OCI-M1 (cell line): ENCODE measurements at regions not wholly inside any gene's neighbourhood (a gene's known extent, or its start where the extent isn't known, plus 50 kb on each side); places are given as distances from the start of the nearest gene placed in this dataset.

Experiments used
- DNase-seq: peaks from one replicate; lab custom pipeline; 2025; lab: John Stamatoyannopoulos, UW

DNA sequence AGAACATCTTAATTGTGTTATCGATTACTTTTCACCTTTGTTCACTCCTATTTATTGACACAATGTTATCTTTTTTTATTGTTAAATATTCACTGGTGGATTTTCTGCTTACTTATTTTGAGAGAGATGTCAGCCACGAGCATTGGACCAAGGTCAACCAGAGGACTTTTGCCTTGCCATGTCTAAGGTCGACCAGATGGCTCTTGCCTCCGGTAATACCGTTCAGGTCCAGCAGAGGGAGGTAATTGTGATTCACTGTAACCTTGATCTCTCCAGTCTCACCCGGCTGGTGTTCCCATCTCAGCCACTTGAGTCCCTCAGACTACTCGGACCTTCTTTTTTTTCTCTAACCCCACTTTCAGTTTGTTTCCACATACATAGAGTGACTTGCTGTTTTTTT lies 1438.1 kb downstream of the UQCRFS1 start:
- DNase-seq: peak; percentile 44

DNA sequence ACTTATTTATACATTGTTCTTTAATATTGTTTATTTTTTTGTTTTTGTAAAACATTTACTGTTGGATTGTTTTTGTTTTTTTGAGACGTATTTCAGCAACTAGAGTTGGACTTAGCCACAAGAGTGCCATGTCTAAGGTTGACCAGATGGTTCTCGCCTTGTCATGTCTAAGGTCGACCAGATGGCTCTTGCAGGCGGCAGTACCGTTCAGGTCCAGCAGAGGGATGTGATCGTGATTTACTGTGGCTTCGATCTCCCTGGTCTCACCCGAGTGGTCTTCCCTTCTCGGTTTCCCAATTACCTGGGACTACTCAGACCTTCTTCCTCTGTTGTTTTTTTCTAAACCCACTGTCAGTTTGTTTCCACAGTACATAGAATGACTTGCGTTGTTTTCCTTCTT lies 1438.6 kb downstream of the UQCRFS1 start:
- DNase-seq: peak; percentile 18

DNA sequence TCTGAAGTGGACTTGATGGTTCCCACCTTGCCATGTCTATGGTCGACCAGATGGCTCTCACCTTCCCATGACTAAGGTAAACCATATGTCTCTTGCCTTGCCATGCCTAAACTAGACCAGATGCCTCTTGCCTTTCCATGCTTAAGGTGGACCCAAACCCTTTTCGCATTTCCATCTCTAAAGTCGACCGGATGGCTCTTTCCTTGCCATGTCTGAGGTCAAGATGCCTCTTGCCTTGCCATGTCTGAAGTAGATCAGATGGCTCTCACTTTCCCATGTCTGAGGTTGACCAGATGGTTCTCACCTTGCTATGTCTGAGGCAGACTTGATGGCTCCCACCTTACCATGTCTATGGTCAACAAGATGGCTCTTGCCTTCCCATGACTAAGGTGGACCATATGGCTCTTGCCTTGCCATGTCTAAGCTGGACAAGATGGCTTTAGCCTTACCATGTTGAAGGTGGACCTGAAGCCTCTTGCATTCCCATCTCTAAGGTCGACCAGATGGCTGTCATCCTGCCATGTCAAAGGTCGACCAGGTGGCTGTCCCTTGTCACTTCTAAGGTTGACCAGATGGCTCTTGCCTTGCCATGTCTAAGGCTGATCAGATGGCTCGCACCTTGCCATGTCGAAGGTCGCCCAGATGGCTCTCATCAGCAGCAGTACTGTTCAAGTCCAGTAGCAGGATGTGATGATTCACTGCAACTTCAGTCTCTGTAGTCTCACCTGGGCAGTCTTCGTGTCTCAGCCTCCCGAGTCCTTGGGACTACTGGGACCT lies 1439.4 kb downstream of the UQCRFS1 start:
- DNase-seq: no peak

DNA sequence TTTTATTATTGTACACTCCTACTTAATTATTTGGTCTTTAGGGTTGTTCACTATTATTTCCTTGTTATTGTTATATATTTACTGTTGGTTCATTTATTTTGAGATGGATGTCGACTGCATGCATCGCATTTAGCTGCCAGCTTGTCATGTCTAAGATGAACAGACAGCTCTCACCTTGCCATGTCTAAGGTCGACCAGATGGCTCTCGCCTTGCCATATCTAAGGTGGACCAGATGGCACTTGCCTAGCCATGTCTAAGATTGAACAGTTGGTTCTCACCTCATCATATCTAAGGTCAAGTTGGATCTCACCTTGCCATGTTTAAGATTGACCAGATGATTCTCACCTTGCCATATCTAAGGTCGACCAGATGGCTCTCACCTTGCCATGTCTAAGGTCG lies 1440.9 kb downstream of the UQCRFS1 start:
- no peak for DNase-seq

DNA sequence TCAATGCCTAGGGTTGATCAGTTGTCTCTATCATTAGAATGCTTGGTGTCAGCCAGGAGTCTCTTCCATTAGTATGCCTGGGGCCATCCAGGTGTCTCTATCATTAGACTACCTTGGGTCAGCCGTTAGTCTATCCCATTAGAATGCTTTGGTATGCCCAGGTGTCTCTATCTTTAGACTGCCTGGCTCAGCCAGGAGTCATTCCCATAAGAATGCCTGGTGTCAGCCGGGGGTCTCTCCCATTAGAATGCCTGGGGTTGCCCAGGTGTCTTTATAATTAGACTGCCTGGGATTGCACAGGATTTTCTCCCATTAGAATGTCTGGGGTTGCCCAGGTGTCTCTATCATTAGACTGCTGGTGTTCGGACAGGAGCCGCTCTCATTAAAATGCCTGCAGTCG lies 1442.9 kb downstream of the UQCRFS1 start:
- no peak for DNase-seq

DNA sequence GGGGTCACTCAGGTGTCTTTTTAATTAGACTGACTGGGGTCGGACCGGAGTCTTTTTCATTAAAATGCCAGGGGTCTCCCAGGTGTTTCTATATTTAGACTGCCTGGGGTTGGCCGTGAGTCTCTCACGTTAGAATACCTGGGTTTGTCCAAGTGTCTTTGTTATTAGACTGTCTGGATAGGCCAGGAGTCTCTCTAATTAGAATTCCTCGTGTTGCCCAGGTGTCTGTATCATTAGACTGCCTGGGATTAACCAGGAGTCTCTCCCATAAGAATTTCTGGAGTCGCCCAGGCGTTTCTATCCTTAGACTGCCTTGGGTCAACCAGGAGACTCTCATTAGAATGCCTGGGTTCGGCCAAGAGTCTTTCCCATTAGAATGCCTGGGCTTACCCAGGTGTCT lies 1445.7 kb downstream of the UQCRFS1 start:
- DNase-seq: no peak

DNA sequence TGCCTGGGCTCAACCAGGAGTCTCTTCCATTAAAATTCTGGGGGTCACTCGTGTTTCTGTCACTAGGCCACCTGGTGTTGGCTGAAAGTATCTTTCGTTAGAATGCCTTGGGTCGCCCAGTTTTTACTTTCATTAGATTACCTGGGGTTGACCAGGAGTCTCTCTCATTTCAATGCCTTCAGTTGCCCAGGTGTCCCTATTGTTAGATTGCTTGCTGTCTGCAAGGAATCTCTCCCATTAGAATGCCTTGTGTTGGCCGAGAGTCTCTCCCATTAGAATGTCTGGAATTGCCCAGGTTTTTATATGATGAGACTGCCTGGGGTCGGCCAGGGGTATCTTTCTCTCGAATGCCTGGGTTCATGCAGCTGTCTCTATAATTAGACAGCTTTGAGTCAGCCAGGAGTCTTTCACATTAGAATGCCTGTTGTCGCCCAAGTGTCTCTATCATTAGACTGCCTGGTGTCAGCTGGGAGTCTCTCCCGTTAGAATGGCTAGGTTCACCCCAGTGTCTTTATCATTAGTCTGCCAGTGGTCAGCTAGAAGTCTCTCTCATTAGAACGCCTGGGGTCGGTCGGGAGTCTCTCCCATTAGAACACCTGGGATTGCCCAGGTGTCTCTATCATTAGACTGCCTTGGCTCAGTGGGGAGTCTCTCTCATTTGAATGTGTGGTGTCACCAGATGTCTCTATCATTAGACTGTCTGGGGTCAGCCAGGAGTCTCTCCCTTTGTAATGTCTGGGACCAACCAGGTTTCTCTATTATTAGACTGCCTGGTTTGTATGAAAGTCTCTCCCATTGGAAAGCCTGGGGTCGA lies 1446.8 kb downstream of the UQCRFS1 start:
- no peak for DNase-seq

DNA sequence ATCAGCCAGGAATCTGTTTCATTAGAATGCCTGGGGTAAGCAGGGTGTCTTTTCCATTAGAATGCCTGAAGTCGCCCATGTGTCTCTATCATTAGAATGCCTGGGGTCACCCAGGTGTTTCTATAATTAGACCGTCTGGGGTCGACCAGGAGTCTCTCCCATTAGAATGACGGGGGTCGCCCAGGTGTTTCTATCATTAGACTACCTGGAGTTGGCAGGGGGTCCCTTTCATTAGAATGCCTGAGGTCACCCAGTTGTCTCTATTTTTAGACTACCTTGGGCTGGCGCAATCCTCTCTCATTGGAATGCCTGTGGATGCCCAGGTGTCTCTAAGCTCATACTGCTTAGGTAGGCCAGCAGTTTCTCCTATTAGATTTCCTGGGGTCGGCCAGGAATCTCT lies 1447.6 kb downstream of the UQCRFS1 start:
- DNase-seq: no peak

DNA sequence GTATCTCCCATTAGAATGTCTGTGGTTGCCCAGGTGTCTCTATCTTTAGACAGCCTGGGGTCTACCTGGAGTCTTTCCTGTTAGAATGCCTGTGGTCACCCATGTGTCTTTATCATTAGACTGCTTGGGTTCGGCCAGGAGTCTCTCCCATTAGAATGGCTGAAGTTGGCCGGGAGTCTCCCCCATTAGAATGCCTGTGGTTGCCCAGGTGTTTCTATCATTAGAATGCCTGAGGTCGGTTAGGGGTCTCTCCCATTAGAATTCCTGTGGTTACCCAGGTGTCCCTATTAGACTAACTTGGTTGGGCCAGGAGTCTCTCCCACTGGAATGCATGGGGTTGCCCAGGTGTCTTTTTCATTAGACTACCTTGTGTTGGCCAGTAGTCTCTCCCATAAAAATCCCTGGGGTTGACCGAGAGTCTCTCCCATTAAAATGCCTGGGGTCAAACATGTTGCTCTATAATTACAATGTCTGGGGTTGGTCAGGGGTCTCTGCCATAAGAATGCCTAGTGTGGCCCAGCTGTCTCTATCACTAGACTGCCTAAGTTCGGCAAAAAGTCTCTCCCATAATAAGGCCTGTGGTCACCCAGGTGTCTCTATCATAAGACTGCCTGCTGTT lies 1448.7 kb downstream of the UQCRFS1 start:
- no peak for DNase-seq

DNA sequence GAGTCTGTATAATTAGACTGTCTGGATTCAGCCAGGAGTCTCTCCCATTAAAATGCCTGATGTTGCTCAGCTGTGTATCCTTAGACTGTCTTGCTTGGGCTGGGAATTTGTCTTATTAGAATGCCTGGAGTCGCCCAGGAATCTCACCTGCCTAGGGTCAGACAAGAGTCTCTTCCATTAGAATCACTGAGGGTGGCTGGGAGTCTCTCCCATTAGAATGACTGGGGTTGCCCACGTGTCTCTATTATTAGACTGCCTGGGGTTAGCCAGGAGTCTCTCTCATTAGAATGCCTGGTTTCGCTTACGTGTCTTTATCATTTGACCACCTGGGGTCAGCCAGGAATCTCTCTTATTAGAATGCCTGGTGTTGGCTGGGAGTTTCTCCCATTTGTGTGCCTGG lies 1450.0 kb downstream of the UQCRFS1 start:
- DNase-seq: no peak

DNA sequence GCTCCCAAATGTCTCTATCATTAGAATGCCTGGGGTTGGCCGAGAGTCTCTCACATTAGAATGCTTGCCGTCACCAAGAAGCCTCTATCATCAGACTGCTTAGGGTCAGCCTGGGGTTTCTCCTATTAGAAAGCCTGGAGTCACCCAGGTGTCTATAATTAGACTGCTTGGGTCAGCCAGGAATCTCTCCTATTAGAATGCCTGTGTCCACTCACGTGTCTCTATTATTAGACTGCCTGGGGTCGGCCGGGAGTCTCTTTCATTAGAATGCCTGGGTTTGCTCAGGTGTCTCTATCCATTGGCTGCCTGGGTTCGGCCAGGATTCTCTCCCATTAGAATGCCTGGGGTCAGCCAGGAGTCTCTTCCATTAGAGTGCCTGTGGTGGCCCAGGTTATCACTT lies 1453.1 kb downstream of the UQCRFS1 start:
- DNase-seq: no peak

DNA sequence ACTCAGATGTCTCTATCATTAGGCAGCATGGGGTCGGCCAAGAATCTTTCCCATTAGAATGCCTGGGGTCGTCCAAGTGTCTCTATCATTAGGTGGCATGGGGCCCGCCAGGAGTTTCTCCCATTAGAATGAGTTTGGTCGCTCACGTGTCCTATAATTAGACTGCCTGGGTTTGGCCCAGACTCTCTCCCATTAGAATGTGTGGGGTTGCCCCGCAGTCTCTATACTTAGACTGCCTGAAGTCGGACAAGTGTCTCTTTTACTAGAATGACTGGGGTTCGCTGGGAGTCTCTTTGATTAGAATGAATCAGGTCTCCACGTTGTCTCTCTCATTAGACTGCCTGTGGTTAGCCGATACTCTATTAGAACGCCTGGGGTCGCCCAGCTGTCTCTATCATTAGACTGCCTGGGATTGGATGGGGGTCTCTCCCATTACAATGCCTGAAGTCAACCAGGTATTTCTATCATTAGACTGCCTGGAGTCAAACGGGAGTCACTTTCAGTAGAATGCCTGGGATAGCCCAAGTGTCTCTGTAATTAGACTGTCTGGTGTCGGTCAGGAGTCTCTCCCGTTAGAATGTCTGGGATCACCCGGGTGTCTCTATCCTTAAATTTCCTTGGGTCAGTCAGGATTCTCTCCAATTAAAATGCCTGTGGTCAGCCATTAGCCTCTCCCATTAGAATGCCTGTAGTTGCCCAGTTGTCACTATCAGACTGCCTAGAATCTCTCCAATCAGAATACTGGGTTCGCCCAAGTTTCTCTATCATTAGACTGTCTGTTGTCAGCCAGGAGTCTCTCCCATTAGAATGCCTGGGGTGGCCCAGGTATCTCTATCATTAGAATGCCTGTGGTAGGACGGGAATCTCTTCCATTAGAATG lies 1454.1 kb downstream of the UQCRFS1 start:
- DNase-seq: no peak

DNA sequence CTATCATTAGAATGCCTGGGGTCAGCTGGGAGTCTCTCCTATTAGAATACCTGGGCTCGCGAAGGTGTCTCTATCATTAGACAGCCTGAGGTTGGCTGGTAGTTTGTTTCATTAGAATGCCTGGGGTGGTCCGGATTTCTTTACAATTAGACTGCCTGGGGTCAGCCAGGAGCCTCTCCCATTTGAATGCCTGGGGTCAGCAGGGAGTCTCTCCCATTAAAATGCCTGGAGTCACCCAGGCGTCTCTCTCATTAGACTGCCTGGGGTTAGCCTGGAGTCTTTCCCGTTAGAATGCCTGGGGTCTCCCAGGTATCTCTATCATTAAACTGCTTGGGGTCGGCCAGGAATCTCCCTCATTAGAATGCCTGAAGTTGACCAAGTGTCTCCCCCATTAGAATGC lies 1458.3 kb downstream of the UQCRFS1 start:
- no peak for DNase-seq

DNA sequence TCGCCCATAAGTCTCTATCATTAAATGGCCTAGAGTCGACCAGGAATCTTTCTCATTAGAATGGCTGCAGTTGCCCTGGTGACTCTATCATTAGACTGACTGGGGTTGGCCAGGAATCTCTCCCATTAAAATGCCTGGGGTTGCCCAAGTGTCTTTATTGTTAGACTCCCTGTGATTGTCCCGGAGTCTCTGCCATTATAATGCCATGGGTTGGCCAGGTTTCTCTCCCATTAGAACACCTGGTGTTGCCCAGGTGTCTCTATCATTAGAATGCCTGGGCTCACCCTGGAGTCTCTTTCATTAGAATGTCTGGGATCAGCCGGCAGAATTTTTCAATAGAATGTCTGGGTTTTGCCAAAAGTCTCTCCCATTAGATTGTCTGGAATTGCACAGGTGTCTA lies 1459.3 kb downstream of the UQCRFS1 start:
- DNase-seq: no peak

DNA sequence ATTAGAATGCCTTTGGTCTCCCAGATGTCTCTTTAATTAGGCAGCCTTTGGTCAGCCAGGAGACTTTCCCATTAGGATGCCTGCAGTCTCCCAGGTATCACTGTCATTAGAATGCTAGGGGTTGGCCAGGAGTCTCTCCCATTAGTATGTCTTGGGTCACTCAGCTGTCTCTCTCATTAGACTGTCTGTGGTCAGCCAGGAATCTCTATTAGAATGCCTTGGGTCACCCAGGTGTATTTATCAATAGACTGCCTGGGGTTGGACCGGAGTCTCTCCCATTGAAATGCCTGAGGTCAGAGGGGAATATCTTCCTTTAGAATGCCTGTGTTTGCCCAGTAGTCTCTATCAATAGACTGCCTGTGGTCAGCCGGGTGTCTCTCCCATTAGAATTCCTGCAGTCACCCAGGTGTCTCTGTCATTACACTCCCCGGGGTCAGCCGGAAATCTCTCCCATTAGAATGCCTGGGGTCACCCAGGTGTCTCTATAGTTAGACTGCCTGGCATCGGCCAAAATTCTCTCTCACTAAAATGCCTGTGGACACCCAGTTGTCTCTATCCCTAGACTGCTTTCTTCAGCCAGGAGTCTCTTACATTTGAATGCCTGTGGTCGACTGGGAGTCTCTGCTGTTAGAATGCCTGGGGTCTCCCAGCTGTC lies 1460.3 kb downstream of the UQCRFS1 start:
- no peak for DNase-seq

DNA sequence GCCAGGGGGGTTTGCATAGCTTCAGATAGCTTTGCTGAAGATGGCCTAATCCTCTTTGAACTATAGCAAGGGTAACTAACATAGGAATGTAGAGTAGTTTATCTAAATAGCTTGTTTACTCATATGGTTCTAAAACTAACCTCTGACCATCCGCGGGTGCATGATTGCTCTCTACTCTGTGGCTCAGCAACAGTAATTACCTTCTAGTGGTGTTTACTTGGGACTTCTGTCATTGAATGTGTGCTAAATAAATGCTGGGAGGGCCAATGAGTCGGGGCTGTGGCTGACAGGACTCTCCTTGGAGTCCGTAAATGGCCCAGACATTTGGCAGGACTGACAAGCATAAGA lies 1461.9 kb downstream of the UQCRFS1 start:
- DNase-seq: no peak

DNA sequence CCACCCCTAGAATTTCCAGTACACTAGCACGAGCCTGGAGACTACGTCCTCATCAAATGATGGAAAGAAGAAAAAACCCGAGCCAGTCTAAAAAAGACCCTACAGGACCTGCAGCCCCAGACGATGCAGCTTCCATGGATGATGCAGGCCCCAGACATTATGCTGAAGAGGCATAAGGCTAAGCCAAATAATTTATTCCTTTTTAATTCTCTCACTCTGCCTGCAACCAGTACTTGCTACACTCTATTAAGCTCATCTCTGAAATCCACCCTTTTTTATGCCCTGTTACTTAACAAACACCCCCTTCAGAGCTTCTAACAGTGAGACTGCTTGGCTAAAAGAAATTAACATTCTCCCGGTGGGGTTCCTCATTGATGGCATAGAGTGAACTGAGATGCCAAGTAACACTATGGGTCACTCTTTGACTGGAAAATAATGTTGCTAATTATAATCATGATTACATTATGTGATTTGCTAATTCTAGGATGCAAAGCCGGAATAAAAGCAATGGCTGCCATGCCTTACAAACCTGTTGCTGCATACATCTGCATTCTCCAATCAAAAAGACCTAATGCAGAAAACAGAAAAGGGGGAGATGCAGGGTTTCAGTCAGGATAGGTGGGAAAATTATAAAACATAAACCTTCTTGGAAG lies 1462.4 kb downstream of the UQCRFS1 start:
- no peak for DNase-seq

DNA sequence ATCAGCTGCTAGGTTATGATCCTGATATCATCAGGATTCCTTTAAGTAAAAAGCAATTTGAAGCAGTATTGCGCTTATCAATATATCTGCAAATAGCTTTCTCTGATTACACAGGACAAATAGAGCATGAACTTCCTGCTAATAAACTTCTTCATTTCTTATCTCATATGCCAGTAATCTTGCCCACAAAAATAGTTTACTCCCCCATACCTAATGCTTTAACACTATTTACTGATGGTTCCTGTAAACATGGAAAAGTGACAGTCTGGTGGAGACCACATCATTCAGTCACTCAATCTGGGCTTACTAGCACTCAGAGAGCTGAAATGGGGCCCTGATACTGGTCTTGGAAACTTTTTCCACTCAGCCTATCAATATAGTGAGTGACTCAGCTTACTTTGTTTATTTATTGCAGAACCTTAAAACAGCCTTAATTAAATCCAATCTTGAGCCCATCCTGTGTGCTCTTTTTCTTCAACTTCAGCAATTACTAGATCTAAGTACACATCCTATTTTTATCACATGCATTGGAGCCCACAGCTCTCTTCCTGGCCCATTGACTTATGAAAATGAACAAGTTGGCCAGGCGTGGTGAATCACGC lies 1464.3 kb downstream of the UQCRFS1 start:
- DNase-seq: no peak

DNA sequence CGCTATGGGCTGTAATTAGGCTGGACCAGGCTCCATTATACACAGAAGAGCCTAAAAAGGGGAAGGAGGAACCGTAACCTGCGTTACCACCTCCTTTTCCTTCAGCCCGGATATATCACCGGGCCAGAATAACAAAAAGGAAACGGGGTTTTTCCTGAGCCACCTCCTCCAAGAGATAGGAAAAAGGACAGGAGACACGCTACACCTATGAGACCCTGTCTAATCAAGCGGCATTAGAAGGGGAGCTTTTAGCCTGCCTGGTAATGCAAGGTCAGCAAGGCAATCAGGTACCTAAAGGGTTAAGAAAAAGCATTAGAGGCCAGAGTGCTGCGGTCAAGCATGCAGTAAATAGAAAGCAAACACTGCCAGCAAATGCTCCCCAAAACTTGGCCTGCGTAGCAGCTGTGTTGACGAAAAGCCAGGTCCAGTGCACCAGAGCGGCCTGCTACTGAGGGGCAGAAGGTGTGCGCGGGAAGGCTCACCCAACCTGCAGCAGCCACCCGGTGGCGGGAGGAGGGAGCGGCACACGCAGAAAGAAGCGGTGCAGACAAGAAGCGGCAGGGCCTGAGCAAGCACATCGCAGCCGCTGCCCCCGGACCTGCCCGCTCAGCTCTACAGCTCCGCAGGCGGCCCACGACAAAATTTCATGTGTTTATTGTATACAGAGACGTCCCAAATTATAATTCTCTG lies 1466.1 kb downstream of the UQCRFS1 start:
- no peak for DNase-seq

DNA sequence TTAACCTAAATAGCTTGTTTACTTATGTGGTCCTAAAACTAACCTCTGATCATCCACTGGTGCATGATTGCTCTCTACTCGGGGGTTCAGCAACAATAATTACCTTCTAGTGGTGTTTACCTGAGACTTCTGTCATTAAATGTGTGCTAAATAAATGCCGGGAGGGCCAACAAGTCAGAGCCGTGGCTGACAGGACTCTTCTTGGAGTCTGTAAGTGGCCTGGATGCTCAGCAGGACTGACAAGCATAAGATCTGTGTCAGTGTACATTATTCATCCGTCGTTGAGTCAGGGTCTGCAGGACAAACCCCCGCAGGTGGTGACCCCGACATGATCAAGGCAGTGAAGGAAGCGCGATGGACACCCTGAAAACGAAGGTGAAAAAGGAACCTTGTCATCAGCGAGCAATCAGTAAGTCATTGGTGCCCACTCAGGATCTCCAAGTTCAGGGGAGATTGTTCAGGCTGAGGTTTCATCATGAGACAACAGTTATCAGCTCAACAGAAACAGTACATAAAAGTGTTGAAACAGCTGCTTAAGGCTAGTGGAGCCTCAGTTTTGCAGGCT lies 1466.9 kb downstream of the UQCRFS1 start:
- no peak for DNase-seq
